Activated CD4-positive, alpha-beta T cell treated with anti-CD3 and anti-CD28 coated beads, Interleukin-2, amount 50 U/mL, for 48 hours (primary cell): ENCODE measurements at regions not wholly inside any gene's neighbourhood (a gene's known extent, or its start where the extent isn't known, plus 50 kb on each side); places are given as distances from the start of the nearest gene placed in this dataset.
"Not testable (repeated sequence)": the region's sequence is repeated elsewhere in the genome, so short reads cannot be mapped to it uniquely, and the experiment has no call there.

ENCODE experiments used
- DNase-seq, 2 experiments: peaks; one replicate each; pipeline ENCODE4 v3.0.0-alpha.2; 2020

DNA sequence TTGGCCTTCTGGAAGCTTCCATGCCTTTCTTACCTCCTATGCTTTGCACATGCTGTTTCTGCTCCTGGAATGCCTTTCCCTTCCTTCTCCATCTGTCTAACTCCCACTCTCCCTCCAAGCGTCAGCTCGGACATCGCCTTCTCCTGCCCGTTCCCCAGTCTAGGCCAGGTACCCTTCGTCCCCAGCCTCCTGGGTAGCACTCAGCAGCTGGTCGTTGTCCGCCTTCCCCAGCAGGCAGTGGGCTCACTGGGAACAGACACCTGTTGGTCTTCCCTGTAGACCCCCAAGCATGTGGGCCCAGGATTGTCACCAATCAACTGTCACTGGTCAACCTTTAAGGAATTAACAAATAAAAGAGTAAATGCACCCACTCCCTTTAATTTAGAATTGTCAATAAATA is 202.2 kb downstream of the RGS3 start:
- no peak for DNase-seq

DNA sequence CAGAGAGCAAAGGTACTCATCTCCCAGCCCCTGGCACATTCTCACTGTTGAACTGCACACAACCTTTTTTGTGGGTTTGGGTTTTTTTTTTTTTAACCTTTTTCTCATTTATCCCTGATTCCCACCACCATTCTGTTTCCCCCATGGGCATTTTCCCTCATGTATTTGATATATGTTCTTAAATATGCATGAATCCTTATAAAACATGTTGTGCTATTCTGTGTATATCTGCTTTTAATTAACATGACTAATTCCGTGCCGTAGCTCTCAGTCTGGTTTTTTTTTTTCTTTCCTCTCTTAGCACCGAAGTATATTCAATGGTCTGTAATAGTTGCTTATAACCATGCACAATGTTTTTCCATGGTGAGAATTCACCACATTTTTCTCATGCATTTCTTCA is 204.5 kb downstream of the RGS3 start:
- DNase-seq = no peak

GRCh38 chr9:113669522-113670115 is 206.1 kb downstream of the RGS3 start:
- DNase-seq = no peak

DNA sequence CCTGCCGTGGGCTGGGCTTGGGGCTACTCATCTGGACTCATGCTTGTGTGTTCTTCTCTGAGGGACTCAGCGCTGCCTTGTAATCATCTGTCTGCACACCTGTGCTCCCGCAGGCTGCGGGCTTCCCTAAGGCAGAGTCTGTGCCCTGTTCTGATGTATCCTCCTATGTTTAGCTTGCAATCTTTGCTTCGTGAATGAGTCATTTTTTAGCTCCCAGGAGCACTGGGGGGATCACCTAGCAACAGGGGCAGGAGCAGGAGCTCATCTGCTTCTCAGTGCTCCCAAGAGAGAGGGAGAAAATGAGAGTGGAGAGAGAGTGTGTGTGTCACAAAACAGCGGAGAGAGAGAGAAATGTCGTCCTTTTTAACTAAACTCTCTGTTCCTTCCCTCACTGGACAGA is 202.4 kb upstream of the ZNF618 start:
- no peak for DNase-seq

- DNase-seq = no peak
Observed at GRCh38 chr9:113674436-113674835, 201.7 kb upstream of the ZNF618 start.

DNA sequence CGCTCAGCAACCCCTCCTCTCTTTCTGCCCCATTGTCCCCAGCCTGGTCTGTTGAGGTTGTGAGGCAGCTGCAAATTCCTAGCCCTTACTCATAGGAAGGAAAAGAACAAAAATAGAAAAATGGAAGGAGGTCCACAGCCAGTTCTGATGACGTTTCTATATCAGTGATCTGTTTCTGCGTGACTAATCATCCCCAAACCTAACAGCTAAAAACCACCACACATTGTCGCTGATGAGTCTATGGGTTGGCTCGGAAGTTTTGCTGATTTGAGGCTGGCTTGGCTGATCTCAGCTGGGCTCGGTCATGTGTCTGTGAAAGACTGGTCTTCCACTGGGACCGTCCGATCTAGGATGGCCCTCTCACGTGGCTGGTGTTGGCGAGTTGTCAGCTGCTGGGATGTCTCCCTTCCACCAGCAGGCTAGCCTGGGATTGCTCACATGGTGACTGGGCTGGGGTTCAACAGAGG is 200.6 kb upstream of the ZNF618 start:
- DNase-seq = no peak

- no peak for DNase-seq
Observed at GRCh38 chr9:113677057-113677456, 199.1 kb upstream of the ZNF618 start.

DNA sequence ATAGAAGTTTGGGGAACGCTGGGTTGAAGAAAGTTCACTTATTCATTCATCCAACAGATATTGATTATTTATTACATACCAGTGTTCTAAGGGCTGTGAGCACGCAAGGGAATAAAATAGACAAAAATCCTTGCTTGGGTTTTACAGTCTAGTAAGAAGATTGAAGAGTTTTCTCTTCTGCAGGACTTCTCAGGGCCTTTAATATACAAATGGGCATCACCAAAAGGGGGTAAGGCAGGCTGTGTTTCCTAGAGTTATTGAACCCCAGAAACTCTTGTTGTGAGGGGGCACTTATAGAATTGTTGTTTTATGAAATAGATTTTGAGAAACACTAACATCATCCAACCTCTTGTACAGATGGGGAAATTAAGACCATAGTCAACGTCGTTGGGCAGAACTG is 198.5 kb upstream of the ZNF618 start:
- DNase-seq = no peak

GRCh38 chr9:113678119-113678858 is 197.8 kb upstream of the ZNF618 start:
- DNase-seq = no peak

DNA sequence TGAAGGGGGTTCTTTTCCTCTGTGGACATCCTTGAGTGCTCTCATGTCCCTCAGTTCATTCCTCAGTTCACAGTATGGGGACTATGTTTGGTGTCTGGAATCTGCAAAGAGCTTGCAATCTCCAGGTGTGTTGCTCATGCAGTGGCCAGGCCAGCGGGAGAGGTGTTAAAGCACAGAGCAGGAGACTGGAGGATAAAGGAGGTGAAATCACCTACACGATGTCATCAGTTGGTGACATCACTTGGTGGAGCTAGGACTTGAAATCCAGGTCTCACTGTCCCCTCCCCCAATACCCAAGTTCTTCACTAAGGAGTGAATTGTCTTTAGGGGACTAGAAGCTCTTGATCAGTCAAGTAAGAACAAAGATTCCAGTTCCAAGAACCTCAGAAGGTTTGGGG is 197.3 kb upstream of the ZNF618 start:
- DNase-seq = no peak

DNA sequence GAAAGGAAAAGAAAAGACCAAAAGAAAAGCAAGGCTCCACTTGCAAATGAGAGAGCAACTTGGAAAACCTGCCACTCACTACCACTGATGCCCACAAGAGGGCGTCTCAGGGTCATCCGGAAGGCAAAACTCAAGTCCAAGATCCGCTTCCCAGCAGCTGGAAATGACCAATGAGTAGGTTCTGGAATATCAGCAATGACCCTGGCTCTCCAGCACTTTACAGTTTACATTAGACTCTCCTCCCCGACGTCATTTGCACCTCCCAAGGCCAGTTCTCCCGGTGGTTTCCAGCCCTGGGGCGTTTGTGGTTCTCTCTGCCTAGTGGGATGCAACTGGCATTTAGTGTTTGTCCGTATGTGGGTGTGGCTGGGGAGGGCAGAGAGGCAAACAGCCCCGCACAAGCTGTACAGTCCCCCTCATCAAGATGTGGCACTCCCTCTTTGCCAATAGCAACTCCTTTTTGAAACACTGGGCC is 193.8 kb upstream of the ZNF618 start:
- DNase-seq = peak; percentile 66

DNA sequence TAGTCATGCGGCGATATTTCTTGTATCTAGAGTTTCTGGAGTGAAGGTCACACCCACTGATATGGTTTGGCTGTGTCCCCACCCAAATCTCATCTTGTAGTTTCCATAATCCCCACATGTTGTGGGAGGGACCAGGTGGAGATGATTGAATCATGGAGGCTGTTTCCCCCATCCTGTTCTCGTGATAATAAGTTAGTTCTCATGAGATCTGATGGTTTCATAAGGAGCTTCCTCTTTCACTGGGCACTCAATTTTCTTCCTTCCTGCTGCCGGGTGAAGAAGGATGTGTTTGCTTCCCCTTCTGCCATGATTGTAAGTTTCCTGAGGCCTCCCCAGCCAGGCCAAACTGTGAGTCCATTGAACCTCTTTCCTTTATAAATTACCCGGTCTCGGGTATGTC is 190.5 kb upstream of the ZNF618 start:
- not testable (repeated sequence) for DNase-seq

DNA sequence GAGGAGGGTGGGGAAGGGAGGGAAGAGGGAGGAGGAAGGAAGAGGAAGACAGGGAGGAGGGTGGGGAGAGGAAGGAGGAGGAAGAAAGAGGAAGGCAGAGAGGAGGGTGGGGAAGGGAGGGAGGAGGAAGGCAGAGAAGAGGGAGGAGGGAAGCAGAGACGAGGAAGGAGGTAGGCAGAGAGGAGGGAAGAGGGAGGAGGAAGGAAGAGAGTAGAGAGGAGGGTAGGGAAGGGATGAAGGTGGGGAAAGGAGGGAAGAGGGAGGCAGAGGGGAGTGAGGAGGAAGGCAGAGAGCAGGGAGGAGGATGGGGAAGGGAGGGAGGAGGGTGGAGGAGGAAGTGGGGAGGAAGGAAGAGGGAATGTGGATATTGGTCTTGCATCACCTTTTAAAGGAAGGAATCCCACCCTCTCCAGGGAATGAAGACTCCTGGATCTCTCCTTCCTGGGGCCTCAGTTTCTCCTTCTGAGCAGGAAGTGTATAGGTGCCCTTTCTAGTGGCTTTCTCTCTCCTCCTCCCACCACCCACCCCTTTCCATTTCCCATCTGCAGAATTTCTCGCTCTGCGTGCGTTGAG is 188.9 kb upstream of the ZNF618 start:
- no peak for DNase-seq

DNA sequence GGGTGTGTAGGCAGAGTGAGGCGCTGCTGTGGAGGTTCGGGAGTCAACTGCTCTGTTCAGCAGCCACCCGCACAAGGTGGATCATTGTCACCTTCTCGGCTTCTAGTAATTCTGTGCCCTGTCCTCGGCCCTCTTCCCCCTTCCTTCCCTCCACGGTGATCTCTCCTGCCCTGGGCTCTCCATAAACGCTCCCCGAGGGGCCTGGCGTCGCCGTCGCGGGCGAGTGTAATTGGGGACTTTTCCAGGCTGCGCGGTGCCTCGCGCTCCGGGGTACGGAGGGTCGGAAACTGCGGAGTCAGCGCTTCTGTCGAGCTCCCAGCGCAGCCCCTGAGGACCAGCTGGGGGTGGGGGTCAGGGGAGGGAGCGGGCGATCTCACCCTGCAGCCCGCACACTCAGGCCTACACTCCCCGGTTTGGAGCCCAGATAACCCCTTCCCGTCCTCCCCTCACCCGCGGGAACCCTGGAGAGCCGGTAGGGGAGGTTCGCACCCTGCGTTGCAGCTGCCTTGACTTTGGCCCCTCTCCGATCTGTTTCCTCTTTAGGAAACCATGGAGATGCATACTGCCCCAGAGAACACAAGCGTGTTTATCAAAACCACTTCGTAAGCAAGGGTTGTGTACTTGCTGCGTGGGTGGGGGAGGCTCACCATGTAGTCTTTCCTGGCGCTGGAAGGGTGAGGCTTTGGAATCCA is 188.3 kb upstream of the ZNF618 start:
- peak in 1 of 2 experiments; percentile 10 for DNase-seq

DNA sequence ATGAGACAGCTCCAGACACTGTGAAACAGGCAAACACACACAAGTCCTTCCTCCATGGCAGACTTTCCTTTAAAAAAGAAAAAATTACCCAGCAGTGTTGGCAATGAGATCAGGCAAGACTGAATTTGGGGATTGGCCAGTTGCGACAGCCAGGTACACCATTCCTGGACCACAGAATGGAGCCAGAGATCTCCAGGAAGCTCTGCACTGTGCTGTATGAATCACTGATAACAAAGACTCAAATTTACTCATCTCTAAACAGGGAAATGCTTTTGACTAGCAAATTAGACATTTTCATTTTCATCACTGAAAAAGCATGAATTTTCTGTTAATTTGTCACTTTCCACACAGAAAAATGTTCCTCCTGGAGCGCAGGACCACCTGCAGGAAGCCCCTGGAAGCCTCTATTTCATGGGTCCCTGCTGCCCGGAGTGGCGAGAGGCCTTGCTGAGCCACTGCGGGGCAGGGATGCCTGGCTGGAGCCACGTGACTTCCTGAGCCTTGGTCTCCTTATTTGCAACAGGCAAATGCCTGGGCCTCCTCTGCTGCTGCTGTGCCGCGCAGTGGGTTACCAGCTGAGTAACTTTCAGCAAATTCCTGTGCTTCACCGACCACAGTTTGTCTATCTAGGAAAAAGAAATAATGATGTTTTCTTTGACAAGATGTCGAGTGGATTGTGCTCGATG is 185.9 kb upstream of the ZNF618 start:
- no peak for DNase-seq

DNA sequence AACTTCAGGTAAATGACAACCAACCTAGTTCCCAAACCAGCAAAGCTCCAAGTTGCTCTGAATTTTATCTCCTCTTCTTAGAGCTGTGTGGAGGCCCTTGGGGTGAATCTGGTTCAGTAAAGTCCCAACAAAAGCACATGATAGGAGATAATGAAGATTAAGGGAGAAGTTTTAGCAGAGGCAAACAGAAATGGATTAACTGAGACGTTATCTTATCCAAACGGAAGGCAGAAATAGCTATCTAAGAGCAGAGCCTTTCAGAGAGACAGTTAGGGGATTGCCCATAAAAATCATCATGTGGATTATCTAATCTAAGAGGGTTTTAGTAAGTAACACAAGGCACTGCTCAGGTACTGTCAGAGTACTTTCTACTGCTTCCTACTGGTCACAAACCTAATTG is 183.9 kb upstream of the ZNF618 start:
- DNase-seq = no peak

GRCh38 chr9:113694912-113695311 is 181.2 kb upstream of the ZNF618 start:
- no peak for DNase-seq

GRCh38 chr9:113695440-113695851 is 180.7 kb upstream of the ZNF618 start:
- DNase-seq = no peak

DNA sequence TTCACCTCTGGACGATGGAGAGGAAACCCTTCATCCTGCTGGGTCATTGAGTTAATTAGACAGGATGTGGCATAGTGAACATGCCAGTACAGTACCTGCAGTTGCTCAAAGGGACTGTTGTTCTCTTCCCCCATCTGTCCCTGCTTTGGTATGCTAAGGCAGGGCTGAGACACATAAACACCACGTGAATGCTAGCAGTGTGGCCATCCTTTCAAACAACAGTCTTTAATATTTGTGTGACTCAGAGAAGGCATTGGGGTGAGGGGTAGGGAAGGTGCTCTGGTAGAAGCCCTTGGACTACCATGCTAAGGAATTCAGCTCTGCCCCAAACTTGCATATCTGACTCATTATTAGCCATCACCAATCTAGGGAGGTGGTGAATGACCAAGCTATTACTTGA is 180.2 kb upstream of the ZNF618 start:
- DNase-seq = no peak

DNA sequence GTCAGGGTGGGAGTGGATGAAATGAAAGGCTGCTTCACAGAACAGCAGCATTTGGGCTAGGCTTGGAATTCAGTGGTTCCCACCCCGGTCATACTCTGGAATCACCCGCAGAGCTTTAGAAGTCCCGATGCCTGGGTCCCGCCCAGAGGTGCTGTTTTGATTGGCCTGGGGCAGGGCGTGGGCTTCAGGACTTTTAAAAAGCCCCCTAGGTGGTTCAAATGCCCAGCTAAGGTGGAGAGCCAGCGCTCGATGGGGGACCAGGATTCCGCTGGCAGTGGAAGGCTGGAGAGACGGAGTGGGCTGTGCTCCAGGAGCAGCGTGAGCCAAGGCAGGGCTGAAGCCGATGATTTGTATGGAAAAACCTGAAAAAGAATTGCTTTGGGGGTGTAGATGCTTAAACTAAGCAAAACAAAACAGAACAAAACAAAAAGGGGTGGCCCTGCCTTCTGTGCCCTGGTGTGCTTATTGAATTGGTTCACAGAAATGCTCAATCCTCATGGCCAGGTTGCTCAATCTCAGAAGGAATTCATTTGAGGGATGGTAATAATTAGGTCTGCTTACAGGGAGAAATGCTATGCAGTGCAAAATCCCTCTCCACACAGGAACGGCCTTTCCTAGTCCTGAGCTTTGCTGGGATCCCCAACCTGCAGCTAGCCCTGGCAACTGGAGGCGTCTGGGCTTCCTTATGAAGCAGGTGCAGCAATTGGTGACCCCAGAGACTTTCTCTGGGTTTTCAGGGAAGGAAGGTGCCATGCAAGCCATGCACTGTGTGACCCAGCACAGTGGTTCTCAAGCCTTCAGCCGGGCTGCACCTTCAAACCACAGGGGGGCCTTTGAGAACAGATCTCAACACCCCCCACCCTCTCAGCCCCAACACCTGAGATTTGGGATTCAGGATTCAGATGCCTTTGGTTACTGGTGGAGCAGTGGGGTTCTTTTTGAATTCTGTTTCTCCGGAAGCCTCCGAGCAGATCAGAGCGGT is 174.0 kb upstream of the ZNF618 start:
- no peak for DNase-seq

DNA sequence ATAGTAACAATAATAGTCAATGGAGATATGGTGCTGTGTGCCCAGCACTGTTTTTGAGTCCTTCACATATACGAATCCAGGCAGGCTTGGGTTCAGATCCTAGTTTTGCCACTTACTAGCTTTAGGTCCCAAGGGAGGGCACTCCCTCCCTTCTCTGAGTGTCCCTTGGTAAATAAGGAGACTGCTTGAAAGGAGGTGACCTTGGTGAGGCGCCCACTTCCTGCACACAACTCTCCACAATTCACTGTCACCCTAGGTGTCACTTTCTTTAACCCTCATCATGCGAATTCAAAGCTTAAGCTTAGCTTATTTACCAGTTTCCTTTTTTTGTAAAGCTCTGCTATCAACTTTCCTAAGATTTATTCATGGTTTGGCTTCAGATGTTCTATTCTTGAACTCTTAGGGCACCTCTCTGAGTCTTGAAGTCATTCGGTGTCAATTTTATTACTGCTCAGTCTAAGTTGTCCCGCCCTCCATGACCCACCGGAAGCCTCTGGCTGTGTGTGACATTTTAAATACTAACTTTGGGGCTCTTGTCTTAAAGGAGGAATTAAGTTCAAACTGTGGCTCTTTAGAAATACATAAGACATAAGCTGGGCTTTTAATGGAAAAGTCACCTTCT is 170.7 kb upstream of the ZNF618 start:
- DNase-seq = no peak
